Fibroblast of skin of back (primary cell): ENCODE measurements at regions not wholly inside any gene's neighbourhood (a gene's known extent, or its start where the extent isn't known, plus 50 kb on each side); places are given as distances from the start of the nearest gene placed in this dataset.

Source experiments
- DNase-seq: peaks from one replicate; pipeline ENCODE4 v3.0.0-alpha.2; 2013

DNA sequence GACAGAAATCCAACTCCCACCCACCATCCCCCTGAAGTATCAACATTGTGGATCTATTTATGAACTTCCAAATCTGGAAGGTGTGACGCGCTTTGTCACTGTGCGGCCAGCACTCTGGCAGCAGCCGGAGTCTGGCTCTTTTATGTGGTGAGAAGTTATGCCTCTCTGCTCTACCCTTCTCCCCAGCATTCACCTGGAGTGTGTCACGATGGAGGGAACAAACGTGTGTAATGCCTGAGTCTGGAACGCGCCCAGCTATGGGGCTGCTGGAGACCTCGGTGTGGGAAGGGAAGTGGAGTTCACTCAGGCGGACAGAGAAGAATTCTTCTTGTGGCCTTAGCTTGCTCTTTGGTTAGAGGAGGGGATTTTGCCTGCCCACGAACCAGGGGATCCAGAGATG lies 222.1 kb upstream of the RPL34 start:
- no peak for DNase-seq

DNA sequence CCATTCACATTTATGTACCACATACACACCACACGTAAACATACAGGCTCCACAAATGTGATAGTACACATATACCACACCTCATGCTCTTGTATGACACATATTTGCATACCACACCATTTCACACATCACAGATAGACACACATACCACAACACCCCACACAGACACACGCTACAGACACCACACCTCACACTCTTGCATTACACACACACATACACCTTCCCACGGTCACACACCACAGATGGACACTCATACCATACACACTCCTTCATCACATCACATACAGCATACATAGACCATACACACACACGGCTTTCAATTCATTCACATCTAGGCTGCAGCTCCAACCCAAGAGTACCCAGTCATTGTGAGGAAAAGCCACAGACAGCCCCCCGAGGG lies 222.5 kb upstream of the RPL34 start:
- no peak for DNase-seq

DNA sequence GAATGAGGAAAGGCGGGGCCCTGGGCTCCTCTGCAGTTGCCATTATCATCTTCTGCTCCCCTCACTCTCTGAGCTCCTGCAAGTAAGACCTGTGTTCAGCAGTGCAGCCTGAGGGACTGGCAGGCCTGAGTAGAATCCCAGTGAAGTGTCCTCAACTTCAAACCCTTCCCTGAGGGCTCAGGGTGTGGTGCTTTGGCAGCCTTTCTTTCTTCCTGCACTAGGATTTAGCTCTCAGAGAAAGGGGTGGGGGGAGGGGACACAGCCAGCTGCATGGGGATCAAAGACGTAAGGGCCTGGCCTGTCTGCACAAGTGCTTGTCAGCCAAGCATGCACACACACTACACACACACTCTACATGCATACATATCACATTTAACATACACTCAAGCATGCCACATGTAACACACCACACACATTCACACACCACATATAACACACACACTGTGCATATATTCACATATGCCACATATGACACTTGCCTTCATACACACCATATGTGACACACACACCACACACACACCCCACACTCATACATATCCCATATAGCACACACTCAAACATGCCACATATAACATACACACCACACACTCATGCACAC lies 223.4 kb upstream of the RPL34 start:
- no peak for DNase-seq

DNA sequence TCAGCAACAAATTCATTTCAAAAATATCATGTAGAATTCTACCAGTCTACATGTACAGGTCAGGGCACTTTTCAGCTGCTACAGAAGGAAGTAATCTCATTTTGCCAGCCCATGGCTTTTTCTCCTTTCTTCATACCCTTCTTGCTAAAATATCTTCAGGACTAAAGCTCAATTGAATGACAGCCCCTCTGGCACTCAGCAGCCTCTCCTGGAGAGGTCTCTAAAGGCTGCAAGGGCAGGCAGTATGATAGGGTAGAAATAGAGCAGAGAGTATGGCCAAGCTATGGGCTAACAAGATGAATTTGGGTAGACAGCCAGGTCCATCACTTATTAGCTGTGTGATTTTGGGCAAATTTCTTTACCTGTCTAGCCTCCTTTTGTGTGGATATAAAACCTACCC lies 224.6 kb upstream of the RPL34 start:
- no peak for DNase-seq

DNA sequence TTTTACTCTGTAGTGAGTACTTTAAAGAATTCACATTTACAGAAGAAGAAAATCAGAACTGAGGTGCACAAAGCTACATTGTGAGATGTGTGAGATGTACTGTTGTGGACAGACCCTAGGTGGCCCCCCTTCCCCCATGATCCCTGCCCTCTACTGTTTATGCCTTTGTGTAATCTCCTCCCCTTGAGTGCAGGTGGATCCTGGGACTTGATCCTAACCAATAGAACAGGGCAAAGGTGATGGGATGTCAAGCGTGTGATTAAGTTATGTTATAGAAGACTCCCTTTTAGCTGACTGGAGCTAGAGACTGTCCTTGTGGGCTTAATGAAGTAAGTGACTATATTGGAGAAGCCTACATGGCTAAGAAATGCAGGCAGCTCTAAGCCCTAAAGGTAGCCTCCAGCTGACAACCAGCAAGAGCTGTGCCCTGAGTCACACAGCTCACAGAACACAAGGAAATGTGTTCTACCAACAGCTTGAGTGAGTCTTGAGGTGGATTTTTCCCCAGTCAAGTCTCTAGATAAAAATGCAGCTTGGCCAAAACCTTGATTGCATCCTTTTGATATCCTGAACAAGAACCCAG lies 225.2 kb upstream of the LEF1 start:
- DNase-seq, result no peak

DNA sequence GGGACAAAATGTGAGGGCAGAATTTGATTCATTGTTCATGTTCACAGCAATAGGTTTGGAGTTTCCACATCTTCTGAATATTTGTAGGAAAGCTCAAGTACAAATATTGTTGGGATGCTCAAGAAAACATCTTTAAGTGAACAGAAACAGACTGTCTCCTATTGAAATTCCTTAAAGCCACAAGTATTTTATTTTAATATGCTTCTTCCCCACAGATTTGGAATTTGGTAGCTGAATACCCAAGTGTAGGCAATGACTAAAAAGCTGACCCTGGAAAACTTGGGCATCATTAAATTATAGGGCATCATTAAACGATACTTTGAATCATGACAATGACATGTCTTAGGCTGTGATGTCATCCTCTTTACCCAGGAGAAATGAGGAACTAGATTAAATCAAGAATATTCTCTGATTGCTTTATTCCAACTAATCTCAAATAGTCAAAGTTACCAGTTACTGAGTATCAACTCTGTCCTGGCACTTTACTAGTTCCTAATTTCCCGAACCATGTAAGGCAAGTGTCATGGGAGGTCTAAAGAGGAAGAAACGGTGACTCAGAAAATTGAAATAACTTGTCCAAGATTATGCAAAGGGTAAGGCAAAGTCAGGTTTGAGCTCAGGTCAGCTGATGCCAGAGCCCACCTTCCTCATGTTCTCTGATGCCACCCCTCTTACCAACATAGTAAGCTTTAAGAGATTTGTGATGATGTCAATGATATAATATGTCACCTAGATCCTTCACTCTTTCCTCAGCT lies 223.1 kb upstream of the LEF1 start:
- DNase-seq, result peak; percentile 32

DNA sequence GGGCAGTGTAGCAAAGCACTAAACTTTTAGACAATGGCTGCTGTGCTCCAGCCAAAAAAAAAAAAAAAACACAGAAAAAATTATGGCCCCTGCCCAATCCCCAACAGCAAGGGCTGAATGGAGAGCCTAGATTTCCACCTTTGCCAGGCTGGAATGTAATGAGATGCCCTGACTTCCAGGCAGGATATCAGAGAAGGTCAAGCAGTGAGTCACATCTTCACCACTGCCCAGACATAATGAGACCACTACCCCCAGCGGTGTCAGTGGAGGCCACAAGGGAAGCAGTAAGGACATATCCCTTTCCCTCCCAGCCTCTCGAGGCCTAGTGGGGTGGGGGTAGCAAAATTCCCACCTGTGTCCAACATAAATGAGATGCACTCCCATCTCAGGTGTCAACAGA lies 216.3 kb upstream of the LEF1 start:
- DNase-seq, result no peak

DNA sequence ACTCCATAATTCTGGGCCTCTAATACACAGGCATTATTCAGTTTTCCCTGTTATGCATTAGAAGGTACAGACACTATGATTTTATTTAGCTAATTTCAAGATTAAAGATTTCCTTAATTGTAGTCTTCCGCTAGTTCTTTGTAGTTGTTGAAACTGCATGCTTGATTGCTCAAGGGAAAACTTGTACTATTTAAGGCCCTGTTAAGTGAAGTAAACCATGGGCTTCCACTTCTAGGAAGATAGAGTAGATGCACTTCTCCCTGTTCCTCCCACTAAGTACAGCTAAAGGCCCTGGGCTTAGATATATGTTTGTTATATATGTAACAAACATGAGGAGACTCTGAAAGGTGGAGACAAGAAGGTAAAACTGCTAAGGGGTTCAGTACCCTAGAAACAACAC lies 215.8 kb upstream of the LEF1 start:
- no peak for DNase-seq

DNA sequence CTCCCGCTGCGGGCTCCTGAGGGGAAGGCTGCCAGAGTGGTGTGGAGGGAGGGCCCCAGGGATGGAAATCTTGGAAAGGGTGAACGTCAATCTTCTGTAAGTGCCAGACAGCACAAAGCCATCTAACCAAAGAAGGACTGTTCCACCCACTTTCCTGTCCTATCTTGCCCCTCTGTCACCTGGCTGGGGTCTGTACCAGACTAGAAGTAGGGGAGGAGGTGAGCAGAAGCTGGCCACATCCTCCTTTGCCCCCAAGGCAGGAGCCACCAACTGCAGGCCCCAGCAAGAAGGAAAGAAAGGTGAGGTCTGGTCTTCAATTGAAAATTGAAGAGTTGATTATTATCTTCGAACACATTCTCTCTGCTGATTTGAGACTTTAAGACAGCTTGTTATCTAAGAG lies 214.4 kb upstream of the LEF1 start:
- no peak for DNase-seq

DNA sequence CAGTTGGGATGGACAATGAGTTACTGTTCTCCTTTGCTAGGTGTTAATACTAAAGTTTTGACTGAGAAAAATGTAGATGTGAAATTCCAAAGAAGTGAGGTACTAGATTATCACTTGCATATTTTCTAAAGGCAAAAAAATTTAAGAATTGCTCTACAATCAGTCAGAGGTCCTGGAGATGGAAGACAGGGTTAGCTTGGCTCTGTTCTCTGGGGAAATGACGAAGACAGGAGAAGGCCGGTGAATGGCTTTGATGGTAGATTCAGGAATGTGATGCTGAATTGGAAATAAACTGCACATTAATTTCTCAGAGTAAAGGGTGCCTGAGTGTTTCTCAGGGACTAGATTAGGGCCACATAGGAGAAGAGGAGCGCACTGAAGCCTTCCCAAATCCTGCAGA lies 214.0 kb upstream of the LEF1 start:
- DNase-seq, result peak; percentile 31

DNA sequence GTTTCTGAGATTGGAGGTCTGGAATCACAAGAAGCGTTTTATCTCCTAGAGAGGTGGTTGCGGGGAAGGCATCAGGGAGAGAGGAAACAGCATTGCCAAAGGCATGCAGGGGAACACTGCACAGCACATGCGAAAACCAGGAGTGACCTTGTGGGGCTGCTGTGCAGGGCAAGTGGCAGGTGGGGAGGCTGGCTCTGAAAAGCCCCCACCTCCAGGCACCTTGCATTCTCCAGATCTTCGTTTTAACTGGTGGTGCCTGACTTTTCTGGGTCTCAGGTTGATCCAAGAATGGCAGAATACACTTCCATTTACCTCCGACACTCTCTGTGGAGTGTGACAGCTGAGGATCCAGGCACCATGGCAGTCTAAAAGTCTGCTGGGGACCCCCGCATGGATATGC lies 209.4 kb upstream of the LEF1 start:
- no peak for DNase-seq

DNA sequence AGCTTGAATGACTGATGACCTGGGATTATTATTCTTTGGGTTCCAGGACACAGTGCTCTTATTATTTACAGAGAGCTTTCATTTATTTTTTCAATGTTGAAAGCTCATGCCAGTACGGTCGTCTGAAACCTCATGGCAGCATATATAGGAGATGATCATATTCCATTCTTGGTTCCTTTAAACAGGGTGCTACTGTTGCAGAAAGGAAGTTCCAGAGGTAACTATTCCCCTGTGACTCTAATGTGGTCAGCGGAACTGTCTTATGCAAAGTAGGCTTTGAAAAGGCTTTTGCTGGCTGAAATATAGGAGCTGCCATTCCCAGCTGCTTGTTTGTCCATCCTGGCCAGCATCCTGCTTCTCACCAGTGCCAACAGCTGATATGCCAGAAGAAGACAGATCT lies 208.3 kb upstream of the LEF1 start:
- no peak for DNase-seq

DNA sequence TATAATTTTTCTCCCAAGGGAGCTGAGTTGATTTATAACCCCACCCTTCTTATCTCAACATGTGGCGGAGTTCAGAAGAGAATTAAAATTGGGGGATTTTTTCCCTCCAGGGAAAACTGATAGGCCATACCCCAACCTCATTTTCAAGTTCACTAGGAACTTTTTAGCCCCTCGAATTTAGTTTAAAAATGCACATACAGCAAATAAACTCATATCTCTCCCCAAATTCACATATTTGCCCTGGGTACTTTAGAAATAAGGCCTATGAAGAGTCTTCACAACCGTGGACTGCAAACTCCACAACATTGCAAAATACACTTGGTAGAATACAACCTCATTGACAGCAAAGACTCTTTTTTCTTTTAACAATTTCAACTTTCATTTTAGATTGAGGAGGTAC lies 206.7 kb upstream of the LEF1 start:
- no peak for DNase-seq

DNA sequence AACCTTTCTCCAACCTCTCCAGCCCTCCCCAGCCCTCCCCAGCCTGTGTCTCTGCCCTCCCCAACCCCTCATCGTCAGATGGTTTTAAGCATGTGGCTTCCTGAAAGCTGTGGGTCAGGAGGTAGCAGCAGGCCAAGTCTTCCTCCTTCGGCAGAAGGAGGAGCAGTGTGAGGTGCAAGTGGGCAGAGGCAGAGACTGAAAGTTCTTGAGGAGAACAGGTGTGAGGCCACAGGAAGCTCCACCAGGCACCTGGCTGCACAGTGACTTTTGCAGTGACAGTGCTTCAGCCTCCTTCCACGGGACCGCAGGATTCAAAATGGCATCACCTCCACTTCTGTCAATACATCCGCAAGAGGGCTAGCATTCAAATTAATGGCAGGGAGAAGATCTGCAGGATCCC lies 203.9 kb upstream of the LEF1 start:
- no peak for DNase-seq

DNA sequence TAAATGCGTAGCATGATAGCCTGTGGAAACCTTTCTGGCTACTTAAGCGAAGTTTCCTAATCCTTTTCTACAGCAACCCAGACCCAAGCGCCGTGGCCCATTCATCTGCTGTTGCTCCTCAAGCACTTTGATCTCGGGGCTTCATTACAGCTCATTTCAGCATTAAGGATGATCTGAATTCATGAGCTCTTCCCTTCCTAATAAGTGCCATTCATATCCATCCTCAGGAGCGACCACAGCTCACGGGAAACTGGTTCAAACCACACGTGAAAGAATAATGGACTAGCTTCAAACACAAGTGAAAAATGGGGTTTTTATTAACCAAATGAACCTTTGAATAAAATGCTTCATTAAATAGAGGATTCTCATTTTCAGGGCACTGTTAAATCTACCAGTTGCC lies 202.6 kb upstream of the LEF1 start:
- DNase-seq, result no peak

DNA sequence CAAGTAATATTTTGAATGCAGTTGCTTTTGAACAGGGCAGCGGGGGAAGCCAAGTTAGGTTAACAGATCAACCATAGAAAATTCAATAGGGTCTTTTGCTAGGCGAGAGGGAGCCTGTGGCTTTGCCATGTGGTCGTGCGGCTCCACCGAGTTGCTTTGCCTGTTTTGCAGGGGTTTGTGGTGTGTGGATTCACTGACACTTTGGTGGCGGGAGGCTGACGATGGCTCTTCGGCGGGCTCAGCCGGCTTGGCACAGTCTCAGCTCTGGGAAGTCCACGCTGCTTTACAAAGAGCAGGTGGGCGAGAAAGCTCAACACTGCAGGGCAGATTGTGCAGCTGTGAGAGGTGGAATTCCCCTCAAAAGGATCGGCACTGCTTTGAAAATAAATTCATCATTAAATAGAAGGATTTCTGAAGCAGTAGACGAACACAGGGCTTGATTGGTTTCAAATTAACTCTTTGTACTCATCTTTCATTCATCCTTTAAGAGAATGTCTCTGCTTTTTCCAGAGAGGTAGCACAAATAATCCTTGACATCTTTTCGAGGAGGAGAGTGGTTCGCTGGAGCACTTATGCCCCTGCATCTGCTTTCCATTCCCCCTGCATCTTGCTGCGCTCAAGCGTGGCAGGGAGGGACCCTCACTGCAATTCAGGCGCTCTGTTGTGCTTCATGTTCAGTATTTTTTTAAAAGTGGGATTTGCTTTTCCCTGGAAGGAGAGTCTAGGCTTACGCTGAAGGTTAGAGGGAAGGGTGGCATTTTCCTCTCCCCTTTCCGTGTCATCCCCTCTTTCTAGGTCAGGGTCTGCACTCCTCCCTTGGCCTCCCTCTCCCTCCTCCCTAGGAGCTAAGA lies 201.8 kb upstream of the LEF1 start:
- no peak for DNase-seq

DNA sequence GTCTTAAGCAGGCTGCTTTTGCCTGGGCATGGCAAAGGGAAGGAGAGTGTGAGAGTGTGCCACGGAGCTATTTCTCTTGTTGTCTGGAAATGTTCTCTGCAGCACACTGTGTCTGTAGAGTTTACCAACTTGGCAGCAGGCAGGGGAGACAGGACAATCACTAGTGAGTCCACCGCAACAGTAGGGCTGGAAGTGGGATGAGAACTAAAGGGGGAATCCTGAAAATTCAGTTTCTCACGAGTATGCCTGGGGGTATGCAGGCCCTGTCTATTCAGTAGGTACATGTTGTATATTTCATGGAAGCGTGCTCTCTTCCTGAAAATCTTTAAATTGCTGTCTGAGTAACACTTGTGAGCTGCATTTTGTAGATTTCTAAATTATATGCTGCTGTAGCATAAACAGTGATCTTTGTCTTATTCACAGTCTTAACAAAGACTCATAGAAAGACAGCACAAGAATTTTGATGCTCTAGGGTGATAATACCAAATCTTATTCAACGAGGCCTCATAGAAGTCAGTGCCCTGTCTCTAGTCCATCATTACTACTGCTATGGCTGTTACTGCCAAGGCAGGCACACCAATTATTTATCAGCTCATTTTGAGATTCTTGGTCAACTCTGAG lies 200.4 kb upstream of the LEF1 start:
- no peak for DNase-seq

DNA sequence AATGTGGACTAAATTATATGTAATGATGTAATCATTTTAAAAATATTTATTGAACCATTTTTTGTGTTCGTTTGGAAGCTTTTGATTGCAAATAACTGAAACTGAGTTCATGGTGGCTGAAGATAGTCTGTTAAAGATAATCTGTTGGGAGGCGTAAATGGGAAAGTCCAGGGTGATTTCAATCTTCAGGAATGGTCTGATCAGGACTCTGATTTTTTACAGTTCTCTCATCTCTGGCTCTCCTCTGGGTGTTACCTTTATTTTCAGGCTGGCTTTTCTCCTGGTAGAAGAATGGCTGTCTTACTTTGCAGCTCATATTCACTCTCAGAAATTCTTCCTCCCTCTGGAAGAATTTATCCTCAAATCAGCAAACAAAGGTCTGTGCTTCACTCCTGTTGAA lies 199.0 kb upstream of the LEF1 start:
- no peak for DNase-seq

DNA sequence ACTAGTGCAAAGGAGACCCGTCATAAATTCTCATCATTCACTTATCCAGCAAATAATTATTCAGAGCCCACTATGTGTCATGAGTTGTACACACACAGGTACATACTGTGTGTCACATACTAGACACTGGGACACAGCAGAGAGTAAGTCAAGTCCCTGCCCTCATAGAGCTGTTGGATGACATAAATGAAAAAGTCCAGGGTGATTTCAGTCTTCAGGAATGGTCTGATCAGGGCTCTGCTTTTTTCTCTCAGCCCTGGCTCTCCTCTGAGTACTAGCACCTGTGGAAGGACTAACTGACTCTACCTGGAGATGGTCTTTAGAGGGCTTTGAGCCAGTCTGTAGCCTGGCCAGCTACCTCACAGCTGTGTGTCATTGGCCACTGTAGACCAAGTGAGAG lies 198.0 kb upstream of the LEF1 start:
- DNase-seq, result no peak

DNA sequence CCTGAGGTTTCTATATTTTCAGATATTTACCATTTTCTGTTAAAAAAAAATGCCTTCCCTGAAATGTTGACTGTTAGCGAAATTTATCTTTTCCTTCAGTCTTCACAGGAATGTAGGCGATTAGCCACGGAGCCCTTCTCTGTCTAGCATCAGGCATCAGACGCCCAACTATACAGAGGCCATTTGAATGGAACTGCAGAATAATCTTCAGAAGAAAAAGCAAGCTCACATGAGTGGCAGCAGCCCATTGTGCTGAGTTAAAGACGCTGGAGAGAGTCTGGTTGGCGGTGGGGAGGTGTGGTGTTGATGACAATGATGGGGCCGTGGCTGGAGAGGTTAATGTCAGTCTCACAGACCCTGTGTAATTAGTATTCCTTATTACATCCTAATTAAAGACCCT lies 196.8 kb upstream of the LEF1 start:
- DNase-seq, result no peak

DNA sequence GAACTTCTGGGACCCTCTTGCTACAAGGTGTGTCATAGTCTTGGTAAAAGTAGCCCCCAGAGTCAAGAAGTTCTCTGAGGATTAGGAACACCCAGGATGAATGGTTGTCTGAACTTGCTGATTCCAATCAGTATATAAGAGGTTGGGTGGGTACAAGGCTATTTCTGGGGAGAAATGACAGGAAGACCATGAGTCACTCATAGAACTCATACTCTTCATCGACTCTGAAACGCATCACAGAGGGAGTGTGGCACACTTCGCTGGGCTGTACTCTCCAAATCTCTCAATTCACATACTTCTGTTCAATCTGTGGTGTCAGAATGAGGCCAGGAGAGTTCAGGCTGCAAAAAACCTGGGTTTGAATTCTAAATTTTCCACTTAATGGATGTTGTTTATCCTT lies 193.2 kb upstream of the LEF1 start:
- DNase-seq, result peak; percentile 30

DNA sequence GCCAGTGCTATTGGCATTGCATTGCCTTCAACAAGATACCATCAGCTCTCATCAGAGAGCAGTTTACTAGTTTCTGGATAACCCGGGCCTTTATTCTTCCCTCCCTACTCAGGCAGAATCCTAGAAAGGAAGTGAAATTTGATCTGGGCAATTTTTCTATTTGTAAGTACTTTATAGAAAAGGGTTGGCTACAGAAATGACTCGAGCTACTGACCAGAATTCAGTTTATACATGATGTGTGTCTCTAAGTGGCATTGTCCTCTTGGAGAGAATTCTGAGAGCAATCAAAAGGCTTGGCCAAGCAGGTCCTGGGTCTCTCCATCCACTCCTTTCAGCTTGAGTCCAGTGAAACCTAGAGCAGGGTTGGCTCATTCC lies 192.7 kb upstream of the LEF1 start:
- DNase-seq, result no peak
